AG04449 (cell line): ENCODE measurements at regions not wholly inside any gene's neighbourhood (a gene's known extent, or its start where the extent isn't known, plus 50 kb on each side); places are given as distances from the start of the nearest gene placed in this dataset.

ENCODE experiments used
- CTCF ChIA-PET: fragments of 350-600 bp; formaldehyde crosslinking; extraction: SDS; loops from one replicate; lab custom pipeline; 2021; ENCODE audit warnings: antibody characterized with exemption; lab: Yijun Ruan, JAX
- POLR2A ChIA-PET: fragments of 400-600, 350-600 bp; formaldehyde crosslinking; extraction: SDS; loops from one replicate; lab custom pipeline; 2020; ENCODE audit warnings: antibody characterized with exemption, inconsistent platforms; lab: Yijun Ruan, JAX
- DNase-seq: peaks from one replicate; pipeline ENCODE4 v3.0.0-alpha.2; 2010; ENCODE audit warnings: low read depth, low spot score
- H3K4me3 ChIP-seq: 2 replicates; pipeline ENCODE4 v1.5.1; 2011; ENCODE audit warnings: low read depth, mild to moderate bottlenecking, control low read depth, low read length
- TF ChIP-seq, protein P1 (sequence below): IDR thresholded peaks from one replicate; pipeline ENCODE4 v1.5.1; 2011; ENCODE audit warnings: mild to moderate bottlenecking, moderate library complexity, low read length, control low read depth, inconsistent platforms; ENCODE audit not compliant: insufficient read depth; ENCODE audit errors: missing control alignments

DNA sequence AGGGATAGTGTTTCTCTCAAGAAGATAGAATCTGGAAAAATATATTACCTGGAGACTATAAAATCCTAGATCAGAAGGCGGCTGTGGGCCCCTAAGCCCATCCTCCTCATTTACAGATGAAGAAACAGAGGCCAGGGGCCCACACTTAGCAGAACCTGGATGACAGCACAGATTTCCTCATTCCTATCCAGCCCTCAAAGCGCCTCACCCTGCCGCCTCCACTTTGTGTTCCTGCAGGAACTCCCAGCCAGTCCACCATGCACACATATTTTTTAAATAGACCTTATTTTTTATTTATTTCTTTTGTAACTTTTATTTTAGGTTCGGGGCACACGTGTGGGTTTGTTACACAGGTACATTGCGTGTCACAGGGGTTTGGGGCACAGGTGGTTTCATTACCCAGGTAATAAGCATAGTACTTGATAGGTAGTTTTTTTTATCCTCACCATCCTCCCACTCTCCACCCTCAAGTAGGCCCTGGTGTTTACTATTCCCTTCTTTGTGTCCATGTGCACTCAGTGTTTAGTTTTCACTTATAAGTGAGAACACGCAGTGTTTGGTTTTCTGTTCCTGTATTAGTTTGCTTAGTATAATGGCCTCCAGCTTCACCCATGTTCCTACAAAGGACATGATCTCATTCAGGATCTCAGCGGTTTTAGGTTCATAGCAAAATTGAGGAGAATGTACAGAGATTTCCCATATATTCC lies 85.5 kb upstream of the MAP1B start:
- CTCF ChIA-PET: no interaction called here
- DNase-seq: no peak
- no peak overlapping the region for H3K4me3 ChIP-seq
- TF ChIP-seq, protein P1, sequence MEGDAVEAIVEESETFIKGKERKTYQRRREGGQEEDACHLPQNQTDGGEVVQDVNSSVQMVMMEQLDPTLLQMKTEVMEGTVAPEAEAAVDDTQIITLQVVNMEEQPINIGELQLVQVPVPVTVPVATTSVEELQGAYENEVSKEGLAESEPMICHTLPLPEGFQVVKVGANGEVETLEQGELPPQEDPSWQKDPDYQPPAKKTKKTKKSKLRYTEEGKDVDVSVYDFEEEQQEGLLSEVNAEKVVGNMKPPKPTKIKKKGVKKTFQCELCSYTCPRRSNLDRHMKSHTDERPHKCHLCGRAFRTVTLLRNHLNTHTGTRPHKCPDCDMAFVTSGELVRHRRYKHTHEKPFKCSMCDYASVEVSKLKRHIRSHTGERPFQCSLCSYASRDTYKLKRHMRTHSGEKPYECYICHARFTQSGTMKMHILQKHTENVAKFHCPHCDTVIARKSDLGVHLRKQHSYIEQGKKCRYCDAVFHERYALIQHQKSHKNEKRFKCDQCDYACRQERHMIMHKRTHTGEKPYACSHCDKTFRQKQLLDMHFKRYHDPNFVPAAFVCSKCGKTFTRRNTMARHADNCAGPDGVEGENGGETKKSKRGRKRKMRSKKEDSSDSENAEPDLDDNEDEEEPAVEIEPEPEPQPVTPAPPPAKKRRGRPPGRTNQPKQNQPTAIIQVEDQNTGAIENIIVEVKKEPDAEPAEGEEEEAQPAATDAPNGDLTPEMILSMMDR: no peak
- POLR2A ChIA-PET: no interaction called here

DNA sequence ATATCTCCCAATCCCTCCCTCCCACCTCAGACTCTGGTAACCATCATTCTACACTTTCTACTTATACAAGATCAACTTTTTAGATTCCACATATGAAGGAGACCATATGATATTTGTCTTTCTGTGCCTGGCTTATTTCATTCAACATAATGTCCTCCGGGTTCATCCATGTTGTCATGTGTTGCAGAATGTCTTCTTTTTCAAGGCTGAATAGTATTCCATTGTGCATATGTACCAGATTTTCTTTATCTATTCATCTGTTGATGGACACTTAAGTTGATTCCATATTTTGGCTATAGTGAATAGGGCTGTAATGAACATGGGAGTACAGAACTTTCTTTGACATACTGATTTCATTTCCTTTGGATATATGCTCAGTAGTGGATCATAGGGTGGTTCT lies 78.9 kb upstream of the MAP1B start:
- DNase-seq: no peak
- no peak overlapping the region for H3K4me3 ChIP-seq
- ChIA-PET CTCF (no interaction called here), POLR2A (no interaction called here)
- TF ChIP-seq, protein P1: no peak

DNA sequence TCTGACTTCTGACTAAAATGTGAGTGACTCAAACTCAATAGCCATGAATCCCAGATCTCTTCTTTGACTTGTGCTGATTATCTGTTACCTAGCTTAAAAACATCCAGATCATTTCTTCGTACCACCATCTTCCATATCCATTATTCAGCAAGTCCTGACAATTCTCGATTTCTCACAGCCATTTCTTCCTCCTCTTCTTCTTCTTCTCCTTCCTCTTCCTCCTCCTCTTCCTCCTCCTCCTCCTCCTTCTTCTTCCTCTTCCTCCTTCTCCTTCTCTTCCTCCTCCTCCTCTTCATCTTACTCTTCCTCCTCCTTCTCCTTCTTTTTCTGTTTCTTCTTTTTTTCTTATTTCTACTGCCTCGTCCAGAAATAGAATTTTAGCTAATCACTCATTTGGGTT lies 77.0 kb upstream of the MAP1B start:
- CTCF ChIA-PET: interaction anchor here (2.6 kb wide), 1 partner anchor 10 kb away, joined by 14 read pairs; no protein-coding TSS in a partner anchor

DNA sequence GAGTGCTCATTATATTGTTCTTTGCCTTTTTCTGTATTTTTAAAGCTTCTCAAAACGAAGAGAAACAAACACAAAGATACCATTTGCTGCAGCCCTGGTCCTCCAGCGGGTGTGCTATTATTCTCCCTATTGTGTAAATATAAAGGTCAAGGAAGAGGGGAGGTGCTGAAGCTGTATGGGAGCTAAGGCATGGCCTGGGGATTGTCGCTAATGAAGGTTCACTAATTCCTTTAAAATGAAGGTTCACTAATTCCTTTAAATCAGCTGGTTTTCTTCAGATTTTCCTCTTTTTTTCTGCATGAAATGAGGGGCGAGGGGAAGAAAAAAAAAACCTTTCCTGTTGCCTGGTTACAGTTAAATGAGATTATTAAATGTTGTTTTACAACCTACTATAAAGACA lies 74.5 kb upstream of the MAP1B start:
- ChIA-PET CTCF (interaction anchor here (1.1 to 1.3 kb wide), 3 partner anchors 10 to 16 kb away, joined by 4 read pairs; no protein-coding TSS in a partner anchor), POLR2A (no interaction called here)
- DNase-seq: no peak
- H3K4me3 ChIP-seq: no peak overlapping the region
- TF ChIP-seq, protein P1: no peak

More for the DNA sequence above, 77.0 kb upstream of the MAP1B start:
- no peak overlapping the region for H3K4me3 ChIP-seq
- POLR2A ChIA-PET: no interaction called here
- DNase-seq: no peak
- TF ChIP-seq, protein P1: no peak

DNA sequence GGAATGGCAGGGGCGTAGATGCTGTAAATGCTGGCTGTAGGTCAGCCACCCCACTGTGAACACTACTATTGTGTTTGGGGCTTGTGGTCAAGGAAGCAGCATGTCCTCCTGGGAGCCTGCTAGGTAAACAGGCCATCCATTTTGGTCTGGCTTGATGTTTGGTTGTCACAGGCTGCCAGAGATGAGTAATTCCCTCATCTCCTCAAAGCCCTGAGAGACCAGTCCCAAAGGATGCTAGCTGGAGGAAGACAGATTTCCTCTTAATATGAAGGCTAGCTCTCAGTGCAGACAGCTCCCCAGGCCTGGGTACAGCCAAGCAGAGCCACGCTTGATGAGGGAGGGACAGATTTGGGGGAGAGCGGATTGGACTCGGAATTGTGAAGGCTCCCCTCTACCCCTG lies 72.5 kb upstream of the MAP1B start:
- H3K4me3 ChIP-seq: no peak overlapping the region
- DNase-seq: no peak
- CTCF ChIA-PET: no interaction called here
- POLR2A ChIA-PET: no interaction called here
- TF ChIP-seq, protein P1: no peak

DNA sequence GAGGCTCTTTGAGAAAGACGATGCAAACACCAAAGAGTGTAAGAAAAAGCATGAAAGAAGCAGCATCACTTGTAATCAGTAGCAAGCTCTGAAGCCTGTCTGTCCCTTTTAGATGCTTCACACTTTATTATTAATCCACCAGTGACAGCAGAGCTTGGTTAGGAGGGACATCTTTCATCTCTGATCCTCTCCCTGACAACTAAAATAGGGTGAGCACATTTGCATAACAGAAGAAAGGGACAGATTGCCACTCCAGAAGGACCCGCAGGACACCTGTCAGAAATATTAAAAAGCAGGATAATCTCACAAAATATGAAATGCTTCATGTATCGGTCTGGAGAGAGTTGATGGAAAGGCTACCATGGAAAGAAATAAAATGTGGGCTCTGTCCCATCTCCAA lies 71.4 kb upstream of the MAP1B start:
- H3K4me3 ChIP-seq: no peak overlapping the region
- ChIA-PET CTCF (interaction anchor here (1.0 kb wide), 1 partner anchor 31 kb away, joined by 3 read pairs; no protein-coding TSS in a partner anchor), POLR2A (no interaction called here)
- TF ChIP-seq, protein P1: no peak
- DNase-seq: no peak
